Cardiac muscle cell (in vitro differentiated cells and primary cell): ENCODE measurements at regions not wholly inside any gene's neighbourhood (a gene's known extent, or its start where the extent isn't known, plus 50 kb on each side); places are given as distances from the start of the nearest gene placed in this dataset.

ENCODE experiments used
- DNase-seq, 2 donors: peaks; one replicate each; pipeline versions ENCODE4 v3.0.0 to v3.0.0-alpha.2; 2010 to 2017; ENCODE audit warnings: low read depth in 1 of 2, low spot score in 1 of 2
- H3K27ac ChIP-seq: fragments of 200-600 bp; sonication (generic); 2 replicates; pipeline ENCODE4 v1.5.1; 2016
- H3K27me3 ChIP-seq: fragments of 200-600 bp; sonication (generic); 2 replicates; pipeline ENCODE4 v1.6.0; 2016; ENCODE audit warnings: control low read depth
- H3K36me3 ChIP-seq: fragments of 200-600 bp; sonication (generic); 2 replicates; pipeline ENCODE4 v1.5.1; 2016; ENCODE audit warnings: control low read depth
- H3K4me1 ChIP-seq: fragments of 200-600 bp; sonication (generic); 2 replicates; pipeline ENCODE4 v1.8.1; 2017; ENCODE audit warnings: low read depth, mild to moderate bottlenecking, mixed run types
- H3K4me3 ChIP-seq: fragments of 200-600 bp; sonication (generic); 2 replicates; pipeline ENCODE4 v1.5.1; 2016; ENCODE audit warnings: mild to moderate bottlenecking
- H3K9me3 ChIP-seq: fragments of 200-600 bp; sonication (generic); 2 replicates; pipeline ENCODE4 v1.5.1; 2017; ENCODE audit warnings: low read depth, mild to moderate bottlenecking, control low read depth
- TF ChIP-seq, protein P1 (sequence below): IDR thresholded peaks from 2 replicates; pipeline ENCODE4 v1.5.1; 2012; ENCODE audit warnings: low read depth, mild to moderate bottlenecking, low read length

DNA sequence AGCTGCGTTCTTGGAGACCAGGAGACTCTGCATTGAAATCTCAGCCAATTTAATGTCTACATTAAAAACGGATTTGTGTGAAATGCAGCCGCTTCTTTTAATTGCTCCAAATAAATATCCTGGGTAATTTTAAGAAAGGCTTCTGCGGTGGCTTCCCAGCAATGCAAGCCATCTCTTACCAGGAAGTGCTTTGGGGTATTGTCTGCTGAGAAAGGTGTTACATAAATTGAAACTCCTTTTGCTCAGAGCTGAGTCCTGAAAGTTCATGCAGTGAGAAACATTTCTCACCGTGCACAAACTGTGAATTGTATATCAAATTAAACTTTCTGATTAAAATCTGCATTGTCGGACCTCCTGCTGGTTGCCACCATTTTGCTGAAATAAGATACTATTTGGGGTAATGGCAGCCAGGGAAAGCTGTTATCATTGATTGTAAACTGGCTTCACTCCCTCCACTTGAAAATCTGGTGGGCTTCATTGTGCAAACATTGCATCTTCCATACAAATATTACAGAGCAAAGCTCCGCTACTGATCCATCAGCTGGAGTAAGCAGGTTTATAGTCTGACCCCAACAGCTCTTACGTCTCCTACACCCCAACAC lies 59.5 kb downstream of the ZIC5 start:
- TF ChIP-seq, protein P1, sequence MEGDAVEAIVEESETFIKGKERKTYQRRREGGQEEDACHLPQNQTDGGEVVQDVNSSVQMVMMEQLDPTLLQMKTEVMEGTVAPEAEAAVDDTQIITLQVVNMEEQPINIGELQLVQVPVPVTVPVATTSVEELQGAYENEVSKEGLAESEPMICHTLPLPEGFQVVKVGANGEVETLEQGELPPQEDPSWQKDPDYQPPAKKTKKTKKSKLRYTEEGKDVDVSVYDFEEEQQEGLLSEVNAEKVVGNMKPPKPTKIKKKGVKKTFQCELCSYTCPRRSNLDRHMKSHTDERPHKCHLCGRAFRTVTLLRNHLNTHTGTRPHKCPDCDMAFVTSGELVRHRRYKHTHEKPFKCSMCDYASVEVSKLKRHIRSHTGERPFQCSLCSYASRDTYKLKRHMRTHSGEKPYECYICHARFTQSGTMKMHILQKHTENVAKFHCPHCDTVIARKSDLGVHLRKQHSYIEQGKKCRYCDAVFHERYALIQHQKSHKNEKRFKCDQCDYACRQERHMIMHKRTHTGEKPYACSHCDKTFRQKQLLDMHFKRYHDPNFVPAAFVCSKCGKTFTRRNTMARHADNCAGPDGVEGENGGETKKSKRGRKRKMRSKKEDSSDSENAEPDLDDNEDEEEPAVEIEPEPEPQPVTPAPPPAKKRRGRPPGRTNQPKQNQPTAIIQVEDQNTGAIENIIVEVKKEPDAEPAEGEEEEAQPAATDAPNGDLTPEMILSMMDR: no peak
- no peaks in the 10 kb centered on the region for H3K4me1 ChIP-seq
- no peaks in the 10 kb centered on the region for H3K9me3 ChIP-seq
- no peak overlapping the region for H3K4me3 ChIP-seq
- no peaks in the 10 kb centered on the region for H3K36me3 ChIP-seq
- no peak overlapping the region for H3K27ac ChIP-seq
- H3K27me3 ChIP-seq: no peaks in the 10 kb centered on the region
- DNase-seq: no peak

DNA sequence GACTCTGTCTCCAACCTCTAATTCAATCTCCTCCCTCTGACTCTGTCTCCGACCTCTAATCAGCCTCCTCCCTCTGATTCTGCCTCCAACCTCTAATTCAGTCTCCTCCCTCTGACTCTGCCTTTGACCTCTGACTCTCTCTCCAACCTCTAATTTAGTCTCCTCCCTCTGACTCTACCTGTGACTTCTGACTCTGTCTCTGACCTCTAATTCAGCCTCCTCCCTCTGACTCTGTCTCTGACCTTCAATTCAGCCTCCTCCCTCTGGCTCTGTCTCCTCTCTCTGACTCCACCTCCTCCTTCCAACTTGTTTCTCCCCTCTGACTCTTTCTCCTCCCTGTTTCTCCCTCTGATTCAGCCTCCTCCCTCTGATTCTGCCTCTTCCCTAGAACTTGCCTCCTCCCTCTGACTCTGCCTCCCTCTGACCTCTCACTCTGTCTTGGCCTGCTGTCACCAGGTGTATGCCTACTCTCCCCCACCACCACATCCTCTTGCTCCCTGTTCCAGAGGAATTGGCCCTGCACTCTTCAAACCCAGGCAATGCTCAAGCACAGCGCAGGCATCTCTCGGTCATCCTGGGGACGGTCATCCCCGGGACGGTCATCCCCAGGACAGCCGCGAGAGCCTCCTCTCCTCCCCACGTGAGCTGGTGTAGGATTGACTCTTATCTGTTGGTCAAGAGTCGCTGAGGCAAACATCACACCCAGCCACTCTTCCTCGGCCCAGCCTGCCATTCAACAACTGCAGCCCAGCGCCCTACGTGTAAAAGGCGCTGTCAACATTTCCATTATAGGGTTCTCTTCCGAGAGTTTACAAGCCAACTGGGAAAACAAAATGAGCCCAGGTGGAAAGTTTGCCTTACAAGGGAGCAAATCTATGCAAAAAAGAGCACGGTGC lies 60.2 kb downstream of the ZIC5 start:
- DNase-seq: no peak
- H3K36me3 ChIP-seq: no peaks in the 10 kb centered on the region
- TF ChIP-seq, protein P1: no peak
- H3K4me3 ChIP-seq: no peak overlapping the region
- H3K9me3 ChIP-seq: no peaks in the 10 kb centered on the region
- H3K27ac ChIP-seq: no peak overlapping the region
- H3K4me1 ChIP-seq: no peaks in the 10 kb centered on the region
- H3K27me3 ChIP-seq: no peaks in the 10 kb centered on the region

DNA sequence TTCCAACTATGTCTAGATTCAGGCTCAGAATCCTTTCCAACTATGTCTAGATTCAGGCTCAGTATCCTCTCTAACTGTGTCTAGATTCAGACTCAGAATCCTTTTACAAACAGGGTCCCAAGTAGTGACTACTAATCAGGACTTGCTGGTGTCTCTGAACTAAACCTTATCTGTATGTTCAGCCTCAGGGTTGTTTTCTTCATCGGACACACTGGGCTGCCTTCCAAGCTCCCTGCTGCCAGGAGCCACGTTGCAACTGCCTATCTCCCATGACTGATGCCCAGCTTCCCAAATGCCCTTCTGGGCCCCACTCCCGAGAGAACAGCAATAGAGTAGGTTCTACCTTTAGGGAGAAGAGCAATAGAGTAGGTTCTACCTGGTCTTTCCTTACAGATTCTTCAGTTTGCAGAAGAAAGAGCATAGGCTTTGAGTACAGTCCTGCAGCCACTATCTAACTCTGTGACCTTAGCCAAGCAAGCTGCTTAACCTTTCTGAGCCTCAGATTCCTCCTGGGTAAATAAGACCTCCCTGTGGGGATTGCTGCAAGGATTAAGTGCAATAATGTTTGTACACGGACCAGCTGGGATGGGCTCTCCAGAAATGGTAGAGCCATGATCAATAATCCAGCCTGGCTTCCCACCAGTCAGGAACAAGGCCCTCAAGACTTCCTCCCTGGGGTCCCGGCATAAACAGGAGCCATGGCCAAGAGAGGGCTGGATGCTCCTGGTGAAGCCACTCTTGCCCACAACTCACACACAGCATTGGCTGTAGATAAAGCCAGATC lies 61.5 kb downstream of the ZIC5 start:
- Histone ChIP-seq H3K9me3 (no peaks in the 10 kb centered on the region), H3K4me1 (no peaks in the 10 kb centered on the region), H3K27me3 (no peaks in the 10 kb centered on the region), H3K27ac (no peak overlapping the region), H3K4me3 (no peak overlapping the region), H3K36me3 (no peaks in the 10 kb centered on the region)
- TF ChIP-seq, protein P1: no peak
- peak in 1 of 2 donors; percentile 8 for DNase-seq

DNA sequence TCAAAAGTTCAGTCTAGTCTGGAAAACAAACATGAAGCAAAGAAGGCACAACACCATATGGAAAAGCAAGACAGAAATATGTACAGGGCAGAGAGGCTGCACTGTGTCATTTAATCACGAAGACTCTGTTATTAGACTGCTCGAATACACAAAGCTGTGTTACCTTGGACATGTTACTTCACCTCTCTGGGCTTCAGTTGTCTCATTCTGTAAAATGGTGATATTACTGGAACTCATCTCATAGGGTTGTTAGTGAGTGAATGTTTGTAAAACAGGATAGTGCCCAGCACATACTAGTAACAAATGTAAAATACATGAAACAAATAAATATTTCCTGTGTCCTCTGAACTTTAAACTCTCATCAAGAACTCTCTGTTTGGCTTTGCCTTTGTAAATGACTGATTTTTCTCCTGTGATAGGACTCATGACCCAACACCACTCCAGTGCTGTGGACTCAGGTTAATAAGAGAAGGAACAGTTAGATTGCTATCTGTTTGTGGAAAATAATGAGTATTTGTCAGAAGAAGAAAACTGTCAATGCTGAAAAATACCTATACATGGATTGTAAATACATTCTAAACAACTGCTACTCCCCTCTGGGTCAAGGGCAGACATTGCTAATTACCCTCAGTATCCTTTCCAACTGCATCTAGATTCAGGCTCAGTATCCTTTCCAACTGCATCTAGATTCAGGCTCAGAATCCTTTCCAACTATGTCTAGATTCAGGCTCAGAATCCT lies 62.3 kb downstream of the ZIC5 start:
- H3K27ac ChIP-seq: no peak overlapping the region
- no peaks in the 10 kb centered on the region for H3K4me1 ChIP-seq
- H3K27me3 ChIP-seq: no peaks in the 10 kb centered on the region
- DNase-seq: no peak
- no peaks in the 10 kb centered on the region for H3K9me3 ChIP-seq
- no peaks in the 10 kb centered on the region for H3K36me3 ChIP-seq
- TF ChIP-seq, protein P1: no peak
- no peak overlapping the region for H3K4me3 ChIP-seq
